HG02840 (cell line): ENCODE measurements at regions not wholly inside any gene's neighbourhood (a gene's known extent, or its start where the extent isn't known, plus 50 kb on each side); places are given as distances from the start of the nearest gene placed in this dataset.

Experiments used
- ATAC-seq: cut with Tn5 transposase; IDR thresholded peaks from one replicate; pipeline ENCODE4 v1.9.1; 2021; ENCODE audit warnings: mild to moderate bottlenecking, moderate library complexity, moderate number of reproducible peaks; ENCODE audit not compliant: unreplicated experiment, low FRiP score

DNA sequence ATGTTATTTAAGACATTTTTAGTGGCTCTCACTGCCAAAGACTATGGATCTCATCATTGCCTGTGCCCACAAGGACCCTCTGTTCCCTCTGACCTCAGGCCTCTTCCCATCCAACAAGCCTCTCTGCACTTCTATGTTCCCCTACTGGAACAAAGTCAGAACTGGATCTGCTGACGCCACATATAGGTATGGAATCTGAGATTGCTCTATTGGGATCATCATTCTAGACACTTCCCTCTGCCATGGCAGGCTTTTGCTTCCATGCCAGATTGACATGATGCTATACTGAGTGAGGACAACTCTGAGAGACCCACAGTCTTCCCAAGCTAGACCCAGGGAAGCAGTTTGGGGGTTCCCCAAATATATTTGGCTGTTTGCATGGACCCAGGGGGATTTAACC lies 76.0 kb upstream of the ZNF648 start:
- no peak for ATAC-seq

DNA sequence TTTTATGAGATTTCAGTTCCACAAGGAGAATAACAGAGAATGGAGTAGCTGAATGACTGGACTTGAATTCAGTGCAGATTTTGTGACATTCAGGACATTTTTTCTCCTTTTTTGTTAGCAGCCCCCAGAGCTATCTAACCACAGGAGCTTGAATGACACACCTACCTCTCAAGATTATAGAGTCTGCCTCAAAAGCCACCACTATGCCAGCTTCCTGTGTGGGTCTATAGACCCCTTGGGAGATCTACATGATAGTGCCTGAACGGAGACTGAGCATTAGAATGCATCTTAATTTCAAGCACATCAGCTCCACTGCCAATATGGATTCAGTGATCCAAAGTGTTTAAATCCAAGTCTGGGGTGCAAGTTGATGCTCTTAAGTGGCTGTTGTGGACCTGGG lies 74.4 kb upstream of the ZNF648 start:
- no peak for ATAC-seq

DNA sequence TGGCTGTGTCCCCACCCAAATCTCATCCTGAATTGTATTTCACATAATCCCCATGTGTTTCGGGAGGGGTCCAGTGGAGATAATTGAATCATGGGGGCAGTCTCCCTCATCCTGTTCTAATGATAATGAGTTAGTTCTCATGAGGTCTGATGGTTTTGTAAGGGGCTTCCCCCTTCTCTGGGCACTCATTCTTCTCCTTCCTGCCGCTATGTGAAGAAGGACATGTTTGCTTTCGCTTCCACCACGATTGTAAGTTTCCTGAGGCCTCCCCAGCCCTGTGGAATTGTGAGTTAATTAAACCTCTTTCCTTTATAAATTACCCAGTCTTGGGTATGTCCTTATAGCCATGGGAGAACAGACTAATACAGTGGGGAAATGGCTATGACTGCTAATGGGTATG lies 72.7 kb upstream of the ZNF648 start:
- no peak for ATAC-seq

DNA sequence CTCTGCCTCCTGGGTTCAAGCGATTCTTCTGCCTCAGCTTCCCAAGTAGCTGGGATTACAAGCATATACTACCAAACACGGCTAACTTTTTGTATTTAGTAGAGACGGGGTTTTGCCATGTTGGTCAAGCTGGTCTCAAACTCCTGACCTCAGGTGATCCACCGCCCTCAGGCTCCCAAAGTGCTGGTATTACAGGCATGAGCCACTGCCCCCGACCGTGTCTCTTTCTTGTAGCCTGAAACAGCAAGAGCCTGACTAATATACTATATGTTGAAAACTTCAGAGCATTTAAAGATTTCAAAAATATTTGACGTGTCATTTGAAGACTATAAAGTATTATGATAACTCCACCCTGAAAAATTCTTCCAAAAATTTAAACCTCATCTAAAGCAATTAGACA lies 71.7 kb upstream of the ZNF648 start:
- no peak for ATAC-seq

DNA sequence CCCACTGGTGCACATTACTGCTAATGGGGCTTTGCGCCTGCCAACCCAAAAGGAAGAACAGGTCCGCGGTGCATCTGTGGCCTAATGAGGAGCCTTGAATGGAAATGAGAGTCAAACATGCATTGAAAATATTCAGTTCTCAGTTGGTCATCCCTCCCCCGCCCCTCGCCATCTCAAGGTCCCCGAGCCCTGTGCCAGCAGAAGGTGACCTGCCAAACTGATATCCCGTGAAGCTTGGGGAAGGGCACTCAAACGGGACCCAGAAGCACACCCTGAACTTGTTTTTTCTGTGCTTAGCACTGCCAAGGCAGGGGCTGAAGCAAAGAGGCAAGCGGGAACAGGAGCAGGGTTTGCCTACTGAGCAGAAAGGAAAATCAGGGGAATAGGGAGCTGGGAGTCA lies 67.9 kb upstream of the ZNF648 start:
- ATAC-seq: no peak

DNA sequence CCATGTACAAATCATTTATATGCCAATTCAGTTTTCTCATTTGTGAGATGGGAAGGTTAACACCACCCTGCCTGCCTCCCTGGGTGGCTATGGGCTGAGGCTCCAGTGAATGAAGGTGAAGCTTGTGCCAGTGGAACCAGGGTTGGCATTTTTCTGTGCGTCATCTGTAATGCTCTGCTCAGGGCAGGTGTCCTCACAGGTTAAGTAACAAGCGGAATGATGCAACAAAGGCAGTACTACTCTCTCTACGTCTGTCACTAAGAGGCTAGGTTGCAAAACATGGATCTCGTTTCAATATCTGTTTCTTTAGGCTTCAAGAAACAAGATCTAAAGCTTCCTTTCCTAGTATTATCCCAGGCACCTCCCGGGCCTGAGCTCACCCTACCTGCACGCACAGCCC lies 67.0 kb upstream of the ZNF648 start:
- ATAC-seq: no peak

DNA sequence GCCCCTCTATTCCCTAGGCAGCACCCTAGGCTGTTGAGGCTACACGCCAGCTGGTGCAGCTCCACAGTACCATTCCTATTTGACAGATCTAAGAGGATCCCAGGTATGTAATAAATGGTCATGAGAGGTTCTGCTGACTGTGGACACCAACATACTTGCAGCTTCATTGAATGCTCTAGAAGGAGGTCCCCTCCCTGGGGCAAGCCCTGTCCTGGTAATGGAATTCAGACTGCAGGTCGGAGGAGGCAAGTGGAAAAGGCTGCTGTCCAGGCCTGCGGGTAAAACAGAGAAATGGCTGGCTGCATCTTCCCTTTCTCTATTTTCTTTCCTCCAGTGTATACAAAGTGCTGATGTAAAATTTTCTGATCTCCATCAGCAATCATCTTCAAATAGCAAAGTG lies 66.1 kb upstream of the ZNF648 start:
- no peak for ATAC-seq

DNA sequence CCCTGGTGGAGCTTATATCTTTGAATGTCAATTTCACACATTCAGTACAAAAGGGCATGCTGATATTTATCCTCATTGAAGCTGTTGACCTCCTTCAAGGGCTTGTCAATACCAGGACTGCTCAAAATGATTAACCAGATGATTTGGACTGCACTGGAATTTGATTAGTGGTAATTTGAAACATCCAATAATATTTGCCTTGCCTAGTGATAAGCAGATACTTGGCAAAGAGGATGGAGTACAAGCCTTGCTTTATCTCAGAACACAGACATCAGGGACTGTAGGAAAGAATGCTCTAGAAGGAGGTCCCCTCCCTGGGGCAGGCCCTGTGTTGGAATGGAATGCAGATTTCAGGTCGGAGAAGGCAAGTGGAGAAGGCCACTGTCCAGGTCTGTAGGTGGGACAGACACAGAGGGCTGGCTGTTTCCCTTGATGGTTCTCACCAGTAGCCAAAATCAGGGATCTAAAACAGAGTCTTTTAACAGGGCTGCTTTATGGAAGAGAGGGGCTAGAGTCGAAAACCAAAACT lies 64.8 kb upstream of the ZNF648 start:
- ATAC-seq: no peak

DNA sequence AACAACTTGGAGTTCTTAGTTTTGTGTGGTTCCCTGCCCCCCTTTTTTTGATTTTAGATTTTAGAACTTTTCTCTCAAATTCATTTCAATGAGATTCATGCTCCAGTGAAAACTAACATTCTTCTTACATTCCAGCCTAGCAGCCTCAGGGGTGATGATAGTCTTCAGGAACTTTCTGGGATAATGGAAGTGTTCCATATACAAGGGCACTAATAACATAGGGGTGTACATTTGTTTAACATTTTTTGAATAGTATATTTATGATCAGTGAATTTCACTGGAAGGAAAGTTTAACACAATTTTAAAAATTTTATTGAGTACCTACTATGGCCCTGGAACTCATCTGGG lies 61.4 kb upstream of the ZNF648 start:
- no peak for ATAC-seq

DNA sequence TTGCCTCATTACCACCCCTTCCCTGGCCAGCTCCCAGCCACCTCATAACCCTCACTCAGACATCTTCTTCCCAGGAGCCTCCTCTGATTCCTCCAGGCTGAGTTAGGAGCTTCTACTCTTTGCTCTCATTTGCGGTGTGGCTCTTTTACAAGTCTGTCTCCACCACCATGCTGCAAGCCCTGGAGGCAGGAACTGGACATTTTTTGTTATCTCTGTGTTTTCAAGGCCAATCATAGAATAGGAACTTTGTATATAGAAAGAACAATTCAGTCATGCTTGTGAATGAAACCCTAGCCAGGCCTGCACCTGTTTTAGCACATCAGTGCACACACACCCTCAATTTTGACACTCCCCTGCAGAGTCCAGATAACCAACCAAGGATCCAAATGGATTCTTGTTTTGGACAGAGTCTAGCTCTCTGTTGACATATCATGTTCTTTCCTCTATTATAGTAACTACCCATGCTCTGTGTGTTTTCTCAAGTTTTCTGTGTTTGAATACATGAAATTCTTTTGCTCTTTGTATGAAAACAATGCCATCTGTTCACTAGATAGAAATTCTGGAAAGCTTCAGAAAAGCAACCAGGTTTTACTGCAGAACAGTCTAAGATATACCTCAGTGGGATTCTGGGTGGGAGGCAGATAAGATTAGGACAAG lies 60.9 kb upstream of the ZNF648 start:
- ATAC-seq: no peak

DNA sequence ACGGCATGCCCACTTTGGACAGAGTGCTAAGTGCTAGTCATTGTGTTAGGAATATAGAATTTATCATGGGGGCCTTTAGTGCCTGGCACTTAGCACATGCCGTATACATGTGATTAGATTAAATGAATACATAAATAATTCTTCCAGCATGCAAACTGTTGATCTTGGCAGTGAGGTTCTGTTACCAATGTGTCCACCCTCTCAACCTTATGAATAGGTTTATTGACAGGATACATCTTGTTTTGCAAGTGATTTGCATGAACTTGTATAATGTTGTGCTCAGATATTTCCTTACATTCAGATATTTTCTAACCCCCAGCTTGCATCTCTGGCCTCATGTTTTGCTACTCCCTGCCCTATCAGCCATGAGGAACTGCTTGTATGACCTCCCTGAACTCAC lies 60.3 kb upstream of the ZNF648 start:
- ATAC-seq: no peak

DNA sequence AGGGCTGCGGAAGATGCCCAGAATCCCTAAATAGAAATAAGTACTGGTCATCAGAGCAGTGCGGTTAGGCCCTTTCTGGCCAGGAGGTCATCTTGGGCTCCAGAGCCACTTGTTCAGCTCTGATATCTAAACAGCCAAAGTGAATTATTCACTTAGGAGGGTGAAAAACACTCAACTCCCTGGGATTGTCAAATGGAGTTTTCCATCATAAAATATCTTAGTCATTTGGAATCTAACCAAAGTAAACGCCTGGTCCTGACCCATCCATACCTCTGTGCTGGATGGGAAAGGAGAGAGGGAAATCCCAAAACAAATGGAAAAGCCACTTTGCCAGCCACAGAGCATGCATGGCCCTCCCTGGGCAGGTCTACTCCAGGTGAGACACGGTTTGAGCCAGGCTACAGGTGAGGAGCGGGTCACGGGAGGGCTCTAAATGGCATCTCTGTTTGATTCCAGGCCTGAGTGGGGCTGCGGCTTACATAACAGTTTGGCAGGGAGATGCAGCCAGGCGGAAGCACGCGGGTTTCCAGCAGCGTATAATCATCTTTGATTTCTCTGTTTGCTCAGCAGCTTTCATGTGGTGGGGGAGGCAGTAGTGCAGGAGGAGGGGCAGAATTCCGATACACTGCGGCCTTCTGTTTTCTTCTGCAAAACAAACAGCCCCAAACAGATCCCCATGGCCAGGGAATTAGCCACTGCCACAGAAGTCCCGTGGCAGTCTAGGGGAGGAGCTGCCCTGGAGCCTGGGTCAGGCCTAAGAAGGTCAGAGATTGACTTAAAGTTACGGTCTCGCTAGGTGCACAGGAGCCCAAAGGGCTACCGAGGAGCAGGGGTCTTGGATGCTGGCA lies 59.1 kb upstream of the ZNF648 start:
- ATAC-seq: no peak

DNA sequence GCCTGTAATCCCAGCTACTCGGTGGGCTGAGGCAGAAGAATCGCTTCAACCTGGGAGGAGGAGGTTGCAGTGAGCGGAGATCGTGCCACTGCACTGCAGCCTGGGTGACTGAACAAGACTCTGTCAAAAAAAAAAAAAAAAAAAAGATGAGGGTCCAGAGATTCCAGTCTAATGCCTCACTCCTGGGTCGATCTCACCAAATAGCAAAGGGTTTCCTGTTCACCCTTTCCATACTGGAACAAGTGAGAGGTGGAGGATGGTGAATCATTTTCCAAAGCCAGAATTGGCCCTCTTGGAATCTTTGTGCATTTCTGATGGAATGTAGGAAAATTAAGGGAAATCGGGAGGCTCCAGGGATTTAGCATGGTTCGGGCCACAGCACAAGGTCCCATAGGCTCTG lies 58.1 kb upstream of the ZNF648 start:
- ATAC-seq: no peak

DNA sequence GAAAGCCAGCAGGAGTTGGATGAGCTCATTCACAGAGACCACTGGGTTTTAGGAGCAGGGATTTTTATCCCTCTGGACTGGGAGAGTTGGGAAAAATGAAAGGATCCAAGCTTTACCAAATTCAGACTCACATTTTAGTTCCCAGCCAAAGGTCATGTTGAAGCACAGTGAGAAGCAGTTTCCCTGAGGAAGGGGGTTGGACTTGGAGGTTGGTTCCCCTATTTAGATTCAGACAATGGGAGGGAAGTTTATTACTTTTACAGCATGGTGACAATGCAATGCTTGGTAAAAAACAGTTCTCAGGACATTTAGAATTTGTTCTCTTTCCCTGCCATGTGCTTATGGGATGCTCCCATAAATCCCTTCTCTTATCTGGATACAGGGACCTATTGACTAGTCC lies 57.3 kb upstream of the ZNF648 start:
- no peak for ATAC-seq

DNA sequence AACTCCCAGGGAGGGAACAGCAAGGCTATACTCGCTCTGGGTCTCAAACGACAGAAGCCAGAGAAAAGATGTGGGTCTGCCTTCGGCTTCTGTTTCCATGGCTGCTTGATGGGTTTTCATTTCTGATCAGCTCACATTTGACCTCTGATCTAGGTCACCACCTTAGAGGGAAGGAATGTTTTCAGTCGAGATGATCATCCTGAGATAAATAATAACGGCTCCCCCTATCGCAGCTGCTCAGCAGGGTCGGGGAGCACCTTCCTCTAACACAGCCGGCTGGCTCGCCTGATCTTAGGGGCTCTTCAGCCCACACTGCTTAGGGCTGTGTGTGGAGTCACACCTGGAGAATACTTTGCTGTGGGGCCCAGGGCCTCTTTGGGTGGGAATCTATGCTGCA lies 53.1 kb upstream of the ZNF648 start:
- no peak for ATAC-seq

DNA sequence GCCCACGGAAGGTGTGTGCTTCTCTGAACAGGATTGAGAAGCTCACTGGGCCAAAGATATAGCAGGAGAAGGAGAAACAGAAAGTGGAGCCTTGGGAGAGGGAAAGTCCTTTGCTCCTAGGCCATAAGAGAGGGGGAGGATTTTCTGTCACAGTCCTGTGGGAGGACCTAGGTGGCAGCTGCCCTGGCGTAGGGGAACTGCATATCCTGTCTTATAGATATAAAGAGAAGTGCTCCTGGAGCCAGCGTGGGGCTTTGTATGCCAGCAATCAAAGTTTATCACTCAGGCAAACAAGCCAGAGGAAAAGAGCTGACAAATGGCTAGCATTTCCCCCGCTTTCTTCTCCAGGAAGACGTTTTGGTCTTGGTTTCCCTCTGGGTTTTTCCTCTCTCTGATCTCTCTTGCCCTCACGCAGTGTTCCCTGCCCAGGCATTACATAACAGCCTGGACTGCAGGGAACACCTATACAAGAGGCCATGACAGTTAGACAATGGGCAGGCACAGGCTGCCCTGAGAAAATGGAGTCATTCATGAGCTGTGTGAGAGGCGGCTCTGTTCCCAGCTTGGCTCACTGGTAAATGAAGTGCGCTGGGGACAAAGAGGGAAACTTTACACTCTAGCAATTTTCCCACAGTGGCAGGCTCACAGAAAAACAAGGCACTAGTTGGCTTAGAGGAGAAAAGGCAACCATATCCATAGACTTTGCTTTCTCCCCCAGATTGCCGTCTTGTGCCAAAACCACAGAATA lies 52.5 kb upstream of the ZNF648 start:
- ATAC-seq: no peak

DNA sequence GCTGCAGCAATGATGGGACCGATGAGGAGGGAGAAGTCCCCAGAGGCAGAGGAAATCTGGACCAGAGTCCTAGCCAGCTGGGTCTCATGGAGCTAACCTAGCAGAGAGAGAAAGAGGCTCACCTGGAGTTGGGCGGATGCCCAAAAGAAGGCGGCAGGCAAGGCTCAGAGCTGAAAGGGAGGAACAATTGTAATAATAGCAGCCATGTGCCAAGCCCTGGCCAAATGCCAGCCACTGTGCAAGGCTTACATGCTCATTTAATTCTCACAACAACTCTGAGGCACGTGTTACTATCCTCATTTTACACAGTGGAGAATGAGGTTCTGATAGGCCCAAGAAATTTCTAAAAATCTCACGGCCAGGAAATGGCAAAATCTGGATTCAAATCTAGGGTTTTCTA lies 50.0 kb upstream of the ZNF648 start:
- no peak for ATAC-seq
